GM21576 (cell line): ENCODE measurements at regions not wholly inside any gene's neighbourhood (a gene's known extent, or its start where the extent isn't known, plus 50 kb on each side); places are given as distances from the start of the nearest gene placed in this dataset.
A peak's percentile ranks its signal among the peaks of the same experiment; 100 is the strongest.
"Not testable (repeated sequence)": the region's sequence is repeated elsewhere in the genome, so short reads cannot be mapped to it uniquely, and the experiment has no call there.

Experiments
- ATAC-seq: cut with Tn5 transposase; IDR thresholded peaks from one replicate; pipeline ENCODE4 v1.9.1; 2021; ENCODE audit warnings: mild to moderate bottlenecking, moderate library complexity; ENCODE audit not compliant: unreplicated experiment

- ATAC-seq = no peak
These were observed 105.8 kb upstream of the TRIM2 start for GRCh38 chr4:153098427-153098826.

GRCh38 chr4:153099391-153100140 lies 104.7 kb upstream of the TRIM2 start:
- ATAC-seq = no peak

- not testable (repeated sequence) for ATAC-seq
These were observed 97.5 kb upstream of the TRIM2 start for GRCh38 chr4:153106736-153107135.

- ATAC-seq = no peak
These were observed 97.0 kb upstream of the TRIM2 start for GRCh38 chr4:153107246-153107645.

GRCh38 chr4:153109296-153109849 lies 94.9 kb upstream of the TRIM2 start:
- no peak for ATAC-seq

GRCh38 chr4:153110739-153111138 lies 93.5 kb upstream of the TRIM2 start:
- ATAC-seq = no peak

GRCh38 chr4:153111426-153112040 lies 92.7 kb upstream of the TRIM2 start:
- ATAC-seq = no peak

GRCh38 chr4:153112041-153112441 lies 92.2 kb upstream of the TRIM2 start:
- ATAC-seq = no peak

- ATAC-seq = no peak
These were observed 91.0 kb upstream of the TRIM2 start for GRCh38 chr4:153113061-153113837.

- ATAC-seq = no peak
These were observed 90.5 kb upstream of the TRIM2 start for GRCh38 chr4:153113838-153114105.

GRCh38 chr4:153114771-153115321 lies 89.4 kb upstream of the TRIM2 start:
- no peak for ATAC-seq

- ATAC-seq = peak; percentile 86
These were observed 88.6 kb upstream of the TRIM2 start for GRCh38 chr4:153115322-153116290.

- no peak for ATAC-seq
These were observed 88.0 kb upstream of the TRIM2 start for GRCh38 chr4:153116291-153116680.

- no peak for ATAC-seq
These were observed 87.4 kb upstream of the TRIM2 start for GRCh38 chr4:153116801-153117200.

GRCh38 chr4:153117554-153117953 lies 86.7 kb upstream of the TRIM2 start:
- ATAC-seq = no peak

- no peak for ATAC-seq
These were observed 84.6 kb upstream of the TRIM2 start for GRCh38 chr4:153119626-153120025.

- no peak for ATAC-seq
These were observed 84.0 kb upstream of the TRIM2 start for GRCh38 chr4:153120235-153120634.

- ATAC-seq = no peak
These were observed 81.4 kb upstream of the TRIM2 start for GRCh38 chr4:153122855-153123254.

GRCh38 chr4:153126137-153126536 lies 78.1 kb upstream of the TRIM2 start:
- no peak for ATAC-seq

- ATAC-seq = peak; percentile 64
These were observed 76.3 kb upstream of the TRIM2 start for GRCh38 chr4:153127760-153128494.
